ENCODE measurements at regions not wholly inside any gene's neighbourhood (a gene's known extent, or its start where the extent isn't known, plus 50 kb on each side); places are given as distances from the start of the nearest gene placed in this dataset.

- TF ChIP-seq, protein P1, sequence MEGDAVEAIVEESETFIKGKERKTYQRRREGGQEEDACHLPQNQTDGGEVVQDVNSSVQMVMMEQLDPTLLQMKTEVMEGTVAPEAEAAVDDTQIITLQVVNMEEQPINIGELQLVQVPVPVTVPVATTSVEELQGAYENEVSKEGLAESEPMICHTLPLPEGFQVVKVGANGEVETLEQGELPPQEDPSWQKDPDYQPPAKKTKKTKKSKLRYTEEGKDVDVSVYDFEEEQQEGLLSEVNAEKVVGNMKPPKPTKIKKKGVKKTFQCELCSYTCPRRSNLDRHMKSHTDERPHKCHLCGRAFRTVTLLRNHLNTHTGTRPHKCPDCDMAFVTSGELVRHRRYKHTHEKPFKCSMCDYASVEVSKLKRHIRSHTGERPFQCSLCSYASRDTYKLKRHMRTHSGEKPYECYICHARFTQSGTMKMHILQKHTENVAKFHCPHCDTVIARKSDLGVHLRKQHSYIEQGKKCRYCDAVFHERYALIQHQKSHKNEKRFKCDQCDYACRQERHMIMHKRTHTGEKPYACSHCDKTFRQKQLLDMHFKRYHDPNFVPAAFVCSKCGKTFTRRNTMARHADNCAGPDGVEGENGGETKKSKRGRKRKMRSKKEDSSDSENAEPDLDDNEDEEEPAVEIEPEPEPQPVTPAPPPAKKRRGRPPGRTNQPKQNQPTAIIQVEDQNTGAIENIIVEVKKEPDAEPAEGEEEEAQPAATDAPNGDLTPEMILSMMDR (IDR thresholded peaks at IDR 0.05): no peak
- no peak for TF ChIP-seq POLR2A (IDR thresholded peaks at IDR 0.05)
Measured at GRCh38 chr3:31297726-31298298, 234.9 kb upstream of the STT3B start.
